ENCODE measurements at regions not wholly inside any gene's neighbourhood (a gene's known extent, or its start where the extent isn't known, plus 50 kb on each side); places are given as distances from the start of the nearest gene placed in this dataset.

GRCh38 chr11:134716582-134716981, 304.5 kb upstream of the B3GAT1 start:
- no peak for DNase-seq

GRCh38 chr11:134714021-134714656, 302.1 kb upstream of the B3GAT1 start:
- no peak for DNase-seq

- no peak for DNase-seq
Observed at GRCh38 chr11:134712228-134713145, 300.4 kb upstream of the B3GAT1 start.

GRCh38 chr11:134711588-134711987, 299.5 kb upstream of the B3GAT1 start:
- DNase-seq = no peak

GRCh38 chr11:134710861-134711407, 298.9 kb upstream of the B3GAT1 start:
- no peak for DNase-seq

- DNase-seq = no peak
Observed at GRCh38 chr11:134705858-134706257, 293.8 kb upstream of the B3GAT1 start.

DNA sequence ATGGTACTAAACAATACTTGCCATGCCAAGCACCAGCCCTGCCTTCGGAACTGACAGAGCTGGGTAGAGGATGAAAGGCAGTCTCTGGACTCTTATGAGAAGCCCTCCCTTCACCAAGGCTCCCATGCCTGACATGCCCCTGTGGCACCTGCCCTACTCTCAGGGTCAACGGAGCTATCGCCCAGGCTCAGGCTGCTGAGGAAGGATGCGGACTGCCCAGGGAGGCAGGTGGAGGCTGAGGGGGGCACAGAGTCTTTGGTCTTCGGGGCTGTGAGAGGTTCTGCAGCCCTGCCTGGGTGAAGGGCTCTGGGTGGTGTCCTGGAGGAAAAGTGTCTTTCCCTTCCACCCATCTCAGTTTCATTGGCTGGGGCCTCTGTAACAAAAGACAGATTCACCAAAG, 290.8 kb upstream of the B3GAT1 start:
- no peak for DNase-seq

DNA sequence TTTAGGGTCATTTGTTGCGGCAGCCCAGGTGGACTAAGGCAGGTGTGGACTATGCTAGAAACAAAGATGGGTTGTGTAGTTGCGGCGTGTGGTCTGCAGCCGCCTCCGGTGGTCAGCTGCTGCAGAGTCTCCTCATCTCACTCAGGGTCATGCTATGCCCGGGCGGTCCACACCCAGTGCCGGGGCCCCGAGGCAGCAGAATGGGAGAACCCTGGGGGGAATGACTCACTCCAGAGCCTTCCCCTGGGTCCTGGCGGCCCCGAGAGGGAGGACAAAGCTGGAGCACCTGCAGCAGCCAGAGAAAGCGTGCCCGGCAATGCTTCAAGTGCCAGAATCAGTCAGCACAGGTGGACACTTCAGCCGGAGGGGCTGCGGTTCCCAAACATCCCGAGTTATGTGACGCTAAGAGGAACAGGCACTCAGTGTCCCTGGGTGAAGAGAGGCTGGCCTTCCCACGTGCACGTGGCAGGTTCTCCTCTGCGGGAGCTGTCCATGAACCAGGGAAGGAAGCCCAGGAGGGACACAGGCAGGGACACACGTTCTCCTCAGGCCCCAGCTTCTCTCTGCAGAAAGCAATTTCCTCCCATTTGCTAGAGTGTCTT, 289.6 kb upstream of the B3GAT1 start:
- DNase-seq = no peak

DNA sequence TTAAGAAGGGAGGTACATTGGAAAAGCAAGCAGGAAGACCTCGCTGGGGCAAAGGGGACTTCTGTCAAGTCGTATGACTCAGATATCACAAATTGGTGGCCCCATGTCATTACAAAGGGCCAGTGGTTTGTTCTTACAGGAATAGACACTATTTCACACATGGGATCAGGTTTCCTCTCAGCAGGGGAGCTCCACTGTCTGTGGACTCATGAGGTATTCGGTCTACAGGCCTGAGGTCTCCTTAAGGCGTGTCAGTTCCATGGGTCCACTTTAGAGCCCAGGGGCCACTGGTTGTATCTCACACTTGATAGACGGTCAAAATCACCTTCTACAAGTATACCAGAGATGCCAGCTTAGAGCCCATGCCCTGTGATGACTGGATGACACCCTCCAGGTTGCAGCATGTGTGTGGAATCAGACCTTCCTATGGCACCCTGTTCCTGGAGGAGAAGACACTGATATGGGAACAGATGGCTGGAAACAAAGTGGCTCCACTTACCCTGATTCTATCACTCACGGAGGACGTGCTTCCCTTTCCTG, 288.1 kb upstream of the B3GAT1 start:
- no peak for DNase-seq

GRCh38 chr11:134696455-134696854, 284.4 kb upstream of the B3GAT1 start:
- DNase-seq = no peak

GRCh38 chr11:134691985-134692384, 279.9 kb upstream of the B3GAT1 start:
- DNase-seq = no peak

DNA sequence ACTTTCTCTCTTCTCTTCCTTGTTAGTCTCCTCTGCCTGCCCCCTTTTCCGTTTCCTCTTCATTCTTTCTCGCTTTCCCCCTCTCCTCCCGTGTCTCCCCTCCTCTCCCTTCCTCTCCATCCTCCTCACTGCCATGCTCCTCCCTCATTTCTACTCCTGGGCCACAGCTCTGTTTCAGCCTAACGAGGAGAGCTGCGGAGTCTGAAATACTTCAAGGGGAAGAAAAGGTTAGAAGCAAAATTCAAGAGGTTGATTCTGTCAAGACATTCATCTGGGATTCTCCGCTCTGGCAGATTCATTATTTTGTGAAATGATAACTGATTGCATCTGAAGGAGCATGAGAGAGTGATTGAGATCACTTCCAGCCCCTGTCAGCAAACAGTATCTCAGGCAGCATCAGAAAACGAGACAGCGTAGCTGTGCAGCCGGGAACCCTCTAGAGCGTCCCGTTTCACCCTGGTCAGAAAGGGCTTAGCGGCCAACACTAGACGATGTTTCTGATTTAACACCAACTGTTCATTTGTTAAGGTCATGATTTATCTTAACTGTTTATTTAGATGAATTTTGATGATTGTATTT, 279.3 kb upstream of the B3GAT1 start:
- no peak for DNase-seq

- no peak for DNase-seq
Observed at GRCh38 chr11:134689886-134690285, 277.8 kb upstream of the B3GAT1 start.

- no peak for DNase-seq
Observed at GRCh38 chr11:134687548-134687947, 275.5 kb upstream of the B3GAT1 start.

DNA sequence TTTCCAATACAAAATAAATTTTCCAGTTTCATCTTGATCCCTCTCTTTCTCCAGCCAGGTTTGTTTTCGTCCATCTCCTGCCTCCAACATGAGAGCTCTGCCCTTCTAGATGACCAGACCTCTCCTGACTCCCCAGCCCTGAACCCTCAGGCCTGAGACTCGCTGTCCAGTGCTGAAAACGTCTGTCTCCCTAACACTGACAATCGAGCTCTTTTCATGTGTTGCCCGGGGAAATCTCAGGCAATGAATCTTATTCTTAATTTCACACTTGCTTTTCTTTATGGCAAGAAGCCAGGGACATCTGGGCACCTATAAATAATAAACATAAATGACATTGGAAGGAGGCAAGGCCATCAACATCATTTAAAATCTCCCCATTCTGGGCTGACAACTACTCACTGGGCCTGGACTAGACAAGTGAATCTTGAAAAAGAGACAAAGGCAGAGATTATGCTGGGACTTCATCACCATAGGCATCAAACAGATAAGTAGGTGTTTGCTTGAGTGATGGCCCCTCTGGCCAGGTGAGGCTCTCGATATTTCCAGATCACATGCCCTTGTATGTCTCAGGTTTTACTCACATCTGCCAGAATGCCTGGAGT, 274.5 kb upstream of the B3GAT1 start:
- DNase-seq = no peak

DNA sequence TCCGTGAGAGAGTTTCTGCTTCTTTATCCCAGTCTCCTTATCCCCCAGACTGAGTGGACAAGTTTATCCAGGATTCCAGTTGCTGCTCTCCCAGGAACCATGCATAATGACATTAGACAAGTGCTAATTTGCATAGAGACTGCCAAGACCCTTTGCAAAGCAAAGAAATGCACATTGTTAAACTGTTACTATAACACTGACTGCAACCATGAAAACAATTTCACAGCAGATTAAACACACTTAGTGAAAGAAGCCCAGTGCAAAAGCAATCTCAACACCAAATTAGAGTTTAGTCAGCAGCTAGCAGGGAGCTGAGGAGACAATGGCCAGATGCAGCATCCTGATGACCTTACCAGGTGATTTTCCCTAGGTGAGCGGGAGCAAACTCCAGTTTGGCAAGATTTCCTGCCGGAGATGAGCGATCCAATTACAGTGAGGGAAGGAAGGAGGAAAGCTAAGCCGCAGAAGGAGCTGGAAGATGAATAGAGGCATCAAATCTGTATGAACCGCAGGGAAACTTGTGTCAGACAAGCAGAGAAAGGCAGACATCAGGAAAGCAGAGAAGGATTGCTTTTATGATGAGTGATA, 273.8 kb upstream of the B3GAT1 start:
- no peak for DNase-seq

DNA sequence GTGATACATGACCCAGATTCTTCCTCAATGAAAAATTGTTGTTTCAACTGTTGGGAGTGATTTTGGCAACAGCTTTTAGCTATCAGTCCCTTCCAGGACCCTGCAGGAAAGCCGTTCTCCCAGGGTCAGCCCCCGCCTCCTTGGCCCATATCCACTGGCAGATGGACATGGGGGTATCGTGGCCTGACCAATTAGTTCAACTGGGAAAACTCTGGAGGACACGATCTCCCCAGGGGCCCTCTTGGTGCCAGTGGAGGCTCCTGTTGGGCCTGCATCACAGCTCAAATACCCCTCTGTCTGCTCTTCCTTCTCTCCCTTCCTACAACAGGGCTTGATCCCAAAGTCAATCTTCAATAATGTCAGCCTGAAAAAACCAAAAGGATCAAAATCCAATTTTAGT, 272.5 kb upstream of the B3GAT1 start:
- no peak for DNase-seq

- no peak for DNase-seq
Observed at GRCh38 chr11:134683860-134684259, 271.8 kb upstream of the B3GAT1 start.

DNA sequence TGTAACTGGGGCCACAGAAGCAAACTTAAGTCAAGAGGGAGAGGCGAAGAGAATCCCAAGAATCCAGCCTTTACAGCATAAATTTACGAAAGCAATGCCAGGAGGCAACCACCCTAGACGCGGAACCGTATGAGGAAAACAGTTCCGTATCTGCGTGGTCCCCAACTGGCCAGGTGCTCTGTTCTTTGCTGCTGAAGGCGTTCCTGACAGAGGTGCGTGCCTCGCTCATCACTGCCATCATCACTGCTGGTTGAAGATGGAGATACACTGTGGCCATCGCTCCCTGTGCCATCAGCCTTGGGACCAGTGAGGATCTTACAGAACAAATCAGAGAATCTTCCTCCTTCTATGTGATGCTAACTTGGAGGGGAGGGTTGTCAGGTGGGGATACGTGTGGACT, 270.5 kb upstream of the B3GAT1 start:
- no peak for DNase-seq

DNA sequence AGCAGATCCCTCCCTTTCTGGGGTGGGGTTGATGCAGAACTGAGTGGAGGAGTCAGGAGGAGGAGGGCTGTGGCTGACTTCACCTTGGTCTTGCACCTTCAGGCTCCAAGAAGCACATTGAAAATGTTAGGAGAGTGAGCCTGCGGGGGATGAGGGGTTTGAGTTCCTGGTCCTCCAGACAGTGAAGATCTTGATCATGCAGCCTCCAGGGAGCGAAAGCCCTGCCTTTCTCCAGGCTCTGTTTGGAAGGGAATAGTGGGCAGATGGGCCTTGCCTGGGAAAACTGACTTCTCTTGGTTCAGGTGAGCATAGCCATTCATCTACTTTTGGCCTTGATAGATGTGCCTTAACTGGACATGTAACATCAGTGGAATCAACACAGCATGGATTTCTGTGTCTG, 267.6 kb upstream of the B3GAT1 start:
- DNase-seq = no peak

DNA sequence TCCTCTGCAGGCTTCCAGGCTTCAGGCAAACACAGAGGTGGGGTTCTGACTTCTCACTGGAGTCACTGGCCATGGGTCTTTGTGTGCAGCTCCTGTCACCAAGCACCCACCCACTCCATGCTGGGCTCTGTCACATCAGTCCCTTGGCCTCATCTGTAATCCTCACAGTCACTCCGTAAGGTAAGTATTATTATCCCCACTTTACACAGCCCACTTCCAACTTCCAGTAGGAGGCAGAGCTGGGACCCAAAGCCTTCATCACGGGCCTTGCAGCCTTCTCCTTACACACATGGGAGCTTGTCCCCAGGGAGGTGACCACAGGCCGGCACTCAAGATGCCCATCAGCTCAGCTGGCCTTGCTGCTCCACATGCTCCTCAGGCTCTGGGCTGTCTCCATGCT, 266.7 kb upstream of the B3GAT1 start:
- DNase-seq = no peak

DNA sequence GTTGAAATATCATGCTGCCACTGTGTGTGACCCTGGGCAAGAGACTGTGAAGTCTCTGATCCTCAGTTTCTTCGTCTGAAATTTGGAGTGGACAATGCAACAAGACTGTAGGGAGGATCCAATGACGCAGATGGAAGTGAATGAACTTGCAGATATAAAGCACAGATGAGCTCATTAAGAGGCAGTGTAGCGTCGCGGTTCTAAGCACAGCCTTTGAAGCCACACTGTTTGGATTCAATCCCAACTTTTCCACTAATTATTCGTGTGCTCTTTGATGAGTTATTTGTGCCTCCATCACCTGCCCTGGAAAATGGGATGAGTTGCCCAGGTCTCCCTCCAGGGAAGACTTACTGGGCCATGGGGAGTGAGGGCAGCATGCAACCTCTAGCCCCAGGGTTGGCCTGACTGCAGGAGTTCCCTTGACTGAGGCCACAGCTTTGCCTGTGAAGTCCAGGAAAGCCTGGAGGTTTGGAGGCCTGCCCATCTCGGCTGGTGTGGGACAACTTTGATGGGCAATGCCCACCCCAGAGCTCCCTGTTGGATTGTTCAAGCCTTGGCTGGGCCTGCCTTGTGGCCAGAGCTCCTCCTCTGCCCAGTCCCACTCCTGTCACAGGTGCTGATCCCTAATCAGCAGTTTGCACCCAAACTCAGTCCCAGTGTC, 266.0 kb upstream of the B3GAT1 start:
- no peak for DNase-seq
